C4-2B (cell line): ENCODE measurements at regions not wholly inside any gene's neighbourhood (a gene's known extent, or its start where the extent isn't known, plus 50 kb on each side); places are given as distances from the start of the nearest gene placed in this dataset.

ENCODE experiments used
- CTCF ChIP-seq: fragments of 450-650 bp; conservative IDR thresholded peaks from 2 replicates; pipeline ENCODE4 v1.5.1; 2017; ENCODE audit warnings: mild to moderate bottlenecking
- ZFX ChIP-seq: fragments of 450-650 bp; IDR thresholded peaks from 2 replicates; pipeline ENCODE4 v1.6.1; 2017

- TF ChIP-seq CTCF (peak; percentile 47), ZFX (no peak)
These were observed 334.0 kb upstream of the NDST3 start for GRCh38 chr4:117700111-117700892.
